Tibial artery (tissue), 4 donors: ENCODE measurements at regions not wholly inside any gene's neighbourhood (a gene's known extent, or its start where the extent isn't known, plus 50 kb on each side); places are given as distances from the start of the nearest gene placed in this dataset.
"Not testable (repeated sequence)": the region's sequence is repeated elsewhere in the genome, so short reads cannot be mapped to it uniquely, and the experiment has no call there.

Experiments
- DNase-seq, 2 donors: peaks; one replicate each; pipeline ENCODE4 v3.0.0-alpha.2; 2019
- H3K27ac ChIP-seq, 2 donors: fragments of 200-600 bp; sonication (generic) in 1 of 2; 1 replicate in 1 of 2; 2 replicates in 1 of 2; pipeline ENCODE4 v1.5.1; 2018 to 2019; ENCODE audit warnings: mild to moderate bottlenecking in 1 of 2
- H3K27me3 ChIP-seq, 2 donors: fragments of 200-600 bp; sonication (generic) in 1 of 2; one replicate each; pipeline versions ENCODE4 v1.5.1 to v1.6.0; 2016 to 2019
- H3K36me3 ChIP-seq, 3 donors: fragments of 200-600 bp; sonication (generic) in 2 of 3; one replicate each; pipeline ENCODE4 v1.5.1; 2016 to 2019; ENCODE audit warnings: mild to moderate bottlenecking in 2 of 3
- H3K4me1 ChIP-seq, 4 donors: fragments of 200-600 bp; sonication (generic) in 2 of 4; 1 replicate in 3 of 4; 2 replicates in 1 of 4; pipeline ENCODE4 v1.5.1; 2016 to 2019
- H3K4me3 ChIP-seq, 2 donors: fragments of 200-600 bp; sonication (generic) in 1 of 2; 1 replicate in 1 of 2; 2 replicates in 1 of 2; pipeline ENCODE4 v1.5.1; 2018 to 2019; ENCODE audit warnings: mild to moderate bottlenecking in 2 of 2
- H3K9me3 ChIP-seq, 3 donors: fragments of 200-600 bp; sonication (generic) in 1 of 3; one replicate each; pipeline ENCODE4 v1.5.1; 2016 to 2019
- intact Hi-C: fragments of 100-400 bp; cut with DNase I; formaldehyde crosslinking; loops from one replicate; pipeline ENCODE4 v1.15.0; 2023; ENCODE audit warnings: low total_unique reads
- TF ChIP-seq, protein P1 (sequence below), 2 experiments: fragments of 200-600 bp in 1 of 2; fragments of 450-650 bp in 1 of 2; IDR thresholded peaks; one replicate each; pipeline ENCODE4 v1.5.1; 2017 to 2019; ENCODE audit warnings: antibody characterized with exemption in 2 of 2, mild to moderate bottlenecking in 1 of 2, moderate library complexity in 1 of 2

- Histone ChIP-seq H3K36me3 (no peaks in the 10 kb centered on the region), H3K27ac (no peak overlapping the region), H3K9me3 (no peaks in the 10 kb centered on the region), H3K4me1 (no peaks in the 10 kb centered on the region), H3K27me3 (no peaks in the 10 kb centered on the region), H3K4me3 (no peak overlapping the region)
- TF ChIP-seq, protein P1, sequence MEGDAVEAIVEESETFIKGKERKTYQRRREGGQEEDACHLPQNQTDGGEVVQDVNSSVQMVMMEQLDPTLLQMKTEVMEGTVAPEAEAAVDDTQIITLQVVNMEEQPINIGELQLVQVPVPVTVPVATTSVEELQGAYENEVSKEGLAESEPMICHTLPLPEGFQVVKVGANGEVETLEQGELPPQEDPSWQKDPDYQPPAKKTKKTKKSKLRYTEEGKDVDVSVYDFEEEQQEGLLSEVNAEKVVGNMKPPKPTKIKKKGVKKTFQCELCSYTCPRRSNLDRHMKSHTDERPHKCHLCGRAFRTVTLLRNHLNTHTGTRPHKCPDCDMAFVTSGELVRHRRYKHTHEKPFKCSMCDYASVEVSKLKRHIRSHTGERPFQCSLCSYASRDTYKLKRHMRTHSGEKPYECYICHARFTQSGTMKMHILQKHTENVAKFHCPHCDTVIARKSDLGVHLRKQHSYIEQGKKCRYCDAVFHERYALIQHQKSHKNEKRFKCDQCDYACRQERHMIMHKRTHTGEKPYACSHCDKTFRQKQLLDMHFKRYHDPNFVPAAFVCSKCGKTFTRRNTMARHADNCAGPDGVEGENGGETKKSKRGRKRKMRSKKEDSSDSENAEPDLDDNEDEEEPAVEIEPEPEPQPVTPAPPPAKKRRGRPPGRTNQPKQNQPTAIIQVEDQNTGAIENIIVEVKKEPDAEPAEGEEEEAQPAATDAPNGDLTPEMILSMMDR (IDR thresholded peaks at IDR 0.05) = no peak
- intact Hi-C loops = no loop called here
- DNase-seq = no peak
Measured at GRCh38 chr4:158347556-158347955, 137.3 kb downstream of the TMEM144 start.

- no peak for DNase-seq
- intact Hi-C loops = no loop called here
- no peaks in the 10 kb centered on the region for H3K4me1 ChIP-seq
- no peaks in the 10 kb centered on the region for H3K36me3 ChIP-seq
- H3K27ac ChIP-seq = no peak overlapping the region
- H3K9me3 ChIP-seq = no peaks in the 10 kb centered on the region
- no peaks in the 10 kb centered on the region for H3K27me3 ChIP-seq
- TF ChIP-seq, protein P1 (IDR thresholded peaks at IDR 0.05) = no peak
- H3K4me3 ChIP-seq = no peak overlapping the region
Measured at GRCh38 chr4:158350161-158350560, 139.9 kb downstream of the TMEM144 start.

DNA sequence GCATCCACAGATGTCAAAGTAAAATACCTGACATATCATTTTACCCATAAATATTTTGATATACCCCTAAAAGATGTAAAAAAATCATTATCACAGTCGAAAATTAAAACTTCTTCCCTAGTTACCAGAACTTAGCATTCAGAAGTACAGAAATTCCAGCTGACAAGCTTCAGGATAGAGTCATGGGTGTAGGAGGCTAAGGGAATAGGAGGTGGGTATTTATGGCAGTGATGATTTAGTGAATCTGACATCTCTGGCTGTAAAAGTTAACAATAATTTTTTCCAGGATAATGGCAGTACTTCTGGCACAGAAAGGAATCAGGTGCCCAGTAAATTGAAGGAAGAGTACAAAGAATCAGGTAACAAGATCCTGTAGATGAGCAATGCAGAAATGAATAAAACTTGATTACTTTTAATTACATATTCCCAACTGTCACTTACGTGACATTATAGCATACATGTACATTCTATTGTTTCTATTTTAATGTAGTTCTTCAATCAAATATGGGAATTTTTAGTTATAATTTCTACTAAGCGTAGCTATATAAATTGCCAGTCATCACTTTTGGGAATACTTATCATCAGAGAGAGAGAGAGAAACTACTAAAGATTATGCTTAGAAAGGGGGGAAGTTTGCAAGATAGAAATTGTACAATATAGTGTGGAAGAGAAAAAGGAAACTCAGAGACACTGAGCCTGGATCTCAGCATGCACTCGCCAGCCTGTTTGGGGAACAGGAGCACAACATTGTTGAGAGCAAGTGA is 143.4 kb downstream of the TMEM144 start:
- no peak overlapping the region for H3K27ac ChIP-seq
- no peak overlapping the region for H3K4me3 ChIP-seq
- DNase-seq = no peak
- H3K36me3 ChIP-seq = no peaks in the 10 kb centered on the region
- peaks cover 0 to 12% (median 0%) of the 10 kb centered on the region in 4 donors for H3K4me1 ChIP-seq
- intact Hi-C loops = no loop called here
- TF ChIP-seq, protein P1 (IDR thresholded peaks at IDR 0.05) = no peak
- H3K9me3 ChIP-seq = peaks cover 0 to 7% (median 0%) of the 10 kb centered on the region in 3 donors
- no peaks in the 10 kb centered on the region for H3K27me3 ChIP-seq

DNA sequence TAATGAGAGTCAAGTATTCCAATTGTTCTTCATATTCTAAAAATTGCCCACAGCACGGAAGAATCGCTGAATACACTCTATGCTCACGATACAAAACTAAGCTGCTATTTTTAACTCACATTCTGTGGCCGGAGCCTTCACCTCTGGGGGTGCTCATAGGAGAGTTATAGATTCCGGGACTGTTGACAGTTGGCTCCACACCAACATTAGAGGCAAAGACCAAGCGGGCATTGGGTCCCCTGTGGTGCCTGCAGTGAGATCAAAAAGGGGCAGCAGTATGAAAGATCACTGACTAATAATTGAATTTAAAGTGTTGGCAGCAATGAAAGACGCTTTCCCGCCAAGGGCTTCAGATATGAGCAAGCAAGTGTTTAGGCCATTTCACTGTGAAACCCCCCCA is 146.0 kb downstream of the TMEM144 start:
- Histone ChIP-seq H3K9me3 (peaks cover 0 to 7% (median 0%) of the 10 kb centered on the region in 3 donors), H3K4me3 (no peak overlapping the region), H3K27me3 (no peaks in the 10 kb centered on the region), H3K36me3 (no peaks in the 10 kb centered on the region), H3K4me1 (peaks cover 0 to 12% (median 0%) of the 10 kb centered on the region in 4 donors), H3K27ac (no peak overlapping the region)
- intact Hi-C loops = no loop called here
- DNase-seq = no peak
- TF ChIP-seq, protein P1 (IDR thresholded peaks at IDR 0.05) = no peak

GRCh38 chr4:158367932-158368441 is 153.7 kb upstream of the RXFP1 start:
- H3K4me3 ChIP-seq, H3K36me3 ChIP-seq, H3K4me1 ChIP-seq, H3K27ac ChIP-seq, H3K9me3 ChIP-seq, H3K27me3 ChIP-seq, DNase-seq, intact Hi-C loops: not testable (repeated sequence)

DNA sequence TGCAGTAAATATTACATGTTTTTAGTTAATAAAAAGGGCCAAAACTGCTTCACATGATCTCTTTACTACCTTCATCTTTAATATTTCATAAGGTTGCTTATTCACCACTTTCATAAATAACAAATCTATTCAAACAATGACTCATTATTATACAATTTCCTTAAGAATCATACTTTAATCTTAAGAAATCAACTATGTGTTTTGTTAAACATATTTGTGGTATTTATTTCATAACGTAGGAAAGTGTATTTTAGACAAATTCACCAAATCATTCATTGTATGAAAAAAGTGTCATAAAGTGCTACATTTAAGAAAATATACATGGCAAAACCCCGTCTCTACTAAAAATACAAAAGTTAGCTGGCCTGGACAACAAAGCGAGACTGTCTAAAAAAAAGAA is 150.5 kb upstream of the RXFP1 start:
- no peak for DNase-seq
- Histone ChIP-seq H3K4me1 (peaks cover 0 to 15% (median 2%) of the 10 kb centered on the region in 4 donors), H3K9me3 (no peaks in the 10 kb centered on the region), H3K36me3 (no peaks in the 10 kb centered on the region), H3K4me3 (no peak overlapping the region), H3K27me3 (no peaks in the 10 kb centered on the region), H3K27ac (no peak overlapping the region)
- TF ChIP-seq, protein P1 (IDR thresholded peaks at IDR 0.05) = no peak
- intact Hi-C loops = no loop called here
